ENCODE measurements at regions not wholly inside any gene's neighbourhood (a gene's known extent, or its start where the extent isn't known, plus 50 kb on each side); places are given as distances from the start of the nearest gene placed in this dataset.
A peak's percentile ranks its signal among the peaks of the same experiment; 100 is the strongest.

DNA sequence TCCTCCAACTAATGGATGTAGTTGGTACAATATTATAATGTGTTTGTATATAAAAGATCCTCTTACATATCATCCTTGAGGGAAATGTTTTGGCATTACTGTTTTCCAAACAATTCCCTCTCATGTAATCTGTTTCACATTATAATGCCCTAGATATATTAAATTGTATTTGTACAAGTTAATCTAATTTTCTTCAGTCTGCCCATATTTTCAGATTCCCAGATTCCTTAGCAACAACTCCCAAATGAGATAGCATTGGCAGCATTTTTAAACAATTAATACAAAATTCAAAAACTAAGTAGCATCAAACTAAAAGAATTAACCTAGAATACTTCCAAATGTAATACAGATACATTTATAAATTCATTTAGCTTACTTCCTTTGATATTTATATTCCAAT is 860.2 kb downstream of the C12orf50 start:
- ATAC-seq, result no peak

GRCh38 chr12:87165733-87166375 is 863.3 kb downstream of the C12orf50 start:
- TF ChIP-seq CTCF (IDR thresholded peaks at IDR 0.05), result no peak
- Histone ChIP-seq H3K4me3 (no peak overlapping the region), H3K27me3 (no peaks in the 10 kb centered on the region), H3K4me1 (no peaks in the 10 kb centered on the region), H3K27ac (no peak overlapping the region), H3K36me3 (no peaks in the 10 kb centered on the region), H3K9me3 (peaks cover 7% of the 10 kb centered on the region)
- ATAC-seq (no peak), DNase-seq (no peak)
- intact Hi-C loops (cut with DNase I), result no loop called here

More for the DNA sequence above, 860.2 kb downstream of the C12orf50 start:
- H3K36me3 ChIP-seq, result no peaks in the 10 kb centered on the region
- H3K9me3 ChIP-seq, result peaks cover 7% of the 10 kb centered on the region
- H3K4me1 ChIP-seq, result no peaks in the 10 kb centered on the region
- intact Hi-C loops (cut with DNase I), result no loop called here
- no peak for TF ChIP-seq CTCF (IDR thresholded peaks at IDR 0.05)
- no peak for DNase-seq
- H3K27me3 ChIP-seq, result no peaks in the 10 kb centered on the region
- H3K27ac ChIP-seq, result no peak overlapping the region
- H3K4me3 ChIP-seq, result no peak overlapping the region

GRCh38 chr12:87163122-87163521 is 866.1 kb downstream of the C12orf50 start:
- H3K36me3 ChIP-seq, result no peaks in the 10 kb centered on the region
- no peaks in the 10 kb centered on the region for H3K27me3 ChIP-seq
- intact Hi-C loops (cut with DNase I), result no loop called here
- no peak for TF ChIP-seq CTCF (IDR thresholded peaks at IDR 0.05)
- no peak overlapping the region for H3K27ac ChIP-seq
- ATAC-seq (no peak), DNase-seq (no peak)
- peaks cover 7% of the 10 kb centered on the region for H3K9me3 ChIP-seq
- H3K4me1 ChIP-seq, result no peaks in the 10 kb centered on the region
- H3K4me3 ChIP-seq, result no peak overlapping the region

GRCh38 chr12:87160848-87161601 is 868.2 kb downstream of the C12orf50 start:
- Histone ChIP-seq H3K27me3 (no peaks in the 10 kb centered on the region), H3K9me3 (peaks cover 7% of the 10 kb centered on the region), H3K4me1 (no peaks in the 10 kb centered on the region), H3K27ac (no peak overlapping the region), H3K36me3 (no peaks in the 10 kb centered on the region), H3K4me3 (no peak overlapping the region)
- intact Hi-C loops (cut with DNase I), result no loop called here
- DNase-seq (no peak), ATAC-seq (no peak)
- no peak for TF ChIP-seq CTCF (IDR thresholded peaks at IDR 0.05)

- DNase-seq, result no peak
- Histone ChIP-seq H3K27me3 (no peaks in the 10 kb centered on the region), H3K27ac (no peak overlapping the region), H3K9me3 (no peaks in the 10 kb centered on the region), H3K36me3 (no peaks in the 10 kb centered on the region), H3K4me1 (no peaks in the 10 kb centered on the region), H3K4me3 (no peak overlapping the region)
- intact Hi-C loops (cut with DNase I), result no loop called here
- no peak for TF ChIP-seq CTCF (IDR thresholded peaks at IDR 0.05)
- ATAC-seq, result peak; percentile 33
Measured at GRCh38 chr12:87157791-87158190, 871.4 kb downstream of the C12orf50 start.

All from upper lobe of right lung (tissue), 1 donor.